Kidney (tissue), 13 donors: ENCODE measurements at regions not wholly inside any gene's neighbourhood (a gene's known extent, or its start where the extent isn't known, plus 50 kb on each side); places are given as distances from the start of the nearest gene placed in this dataset.

Experiments
- DNase-seq, 5 donors: peaks; one replicate each; pipeline ENCODE4 v3.0.0-alpha.2; 2013 to 2020
- FAIRE-seq: peaks from 2 replicates; lab custom pipeline; 2012; peaks lifted over from hg19 to GRCh38; lab: Jason Lieb, UNC
- H3K27ac ChIP-seq, 2 donors: one replicate each; pipeline ENCODE4 v1.7.0; 2013; ENCODE audit warnings: low read depth in 2 of 2, low read length in 2 of 2, inconsistent platforms in 1 of 2
- H3K27me3 ChIP-seq: one replicate; pipeline ENCODE4 v1.7.1; 2013; ENCODE audit warnings: low read length, inconsistent platforms; ENCODE audit not compliant: control insufficient read depth, insufficient read depth
- H3K36me3 ChIP-seq, 3 donors: one replicate each; pipeline versions ENCODE4 v1.7.0 to v1.7.1; 2013; ENCODE audit warnings: low read length in 3 of 3, control low read depth in 1 of 3, inconsistent platforms in 1 of 3; ENCODE audit not compliant: insufficient read depth in 3 of 3, control insufficient read depth in 2 of 3
- H3K4me1 ChIP-seq, 3 donors: one replicate each; pipeline versions ENCODE4 v1.7.0 to v1.7.1; 2013; ENCODE audit warnings: low read length in 3 of 3, inconsistent platforms in 1 of 3, low read depth in 1 of 3; ENCODE audit not compliant: control insufficient read depth in 2 of 3, insufficient read depth in 2 of 3
- H3K4me3 ChIP-seq, 3 donors: one replicate each; pipeline versions ENCODE4 v1.7.0 to v1.8.1; 2013; ENCODE audit warnings: low read length in 3 of 3, control low read depth in 1 of 3, inconsistent platforms in 1 of 3
- H3K9ac ChIP-seq, 3 donors: one replicate each; pipeline versions ENCODE4 v1.7.0 to v1.7.1; 2013; ENCODE audit warnings: low read length in 3 of 3, control low read depth in 1 of 3, inconsistent platforms in 1 of 3
- H3K9me3 ChIP-seq, 3 donors: one replicate each; pipeline versions ENCODE4 v1.7.0 to v1.7.1; 2013; ENCODE audit warnings: low read length in 3 of 3, control low read depth in 1 of 3, inconsistent platforms in 1 of 3; ENCODE audit not compliant: control insufficient read depth in 2 of 3, insufficient read depth in 1 of 3
- CTCF ChIP-seq: IDR thresholded peaks from 3 replicates; pipeline ENCODE4 v1.5.1; 2012; ENCODE audit warnings: mild to moderate bottlenecking, moderate library complexity, borderline replicate concordance; ENCODE audit not compliant: insufficient read depth; ENCODE audit errors: extremely low read depth
- intact Hi-C: fragments of 100-400 bp; cut with DNase I; formaldehyde crosslinking; loops from one replicate; pipeline ENCODE4 v1.11.1; 2022
- donor health status: control.
- donor health status: control.
- donor health status: control.
- donor health status: control.
- donor health status: control.
- donor health status: DM: yes; HTN: yes; CAD: no.
- donor health status: Normal renal cell carcinoma (clear cell type).

GRCh38 chr2:181810823-181811695 lies 80.5 kb upstream of the ITPRID2 start:
- H3K4me1 ChIP-seq, result peaks cover 0 to 4% (median 4%) of the 10 kb centered on the region in 3 donors
- peak in 2 of 5 donors; percentile 30 to 56 for DNase-seq
- no peak for TF ChIP-seq CTCF

DNA sequence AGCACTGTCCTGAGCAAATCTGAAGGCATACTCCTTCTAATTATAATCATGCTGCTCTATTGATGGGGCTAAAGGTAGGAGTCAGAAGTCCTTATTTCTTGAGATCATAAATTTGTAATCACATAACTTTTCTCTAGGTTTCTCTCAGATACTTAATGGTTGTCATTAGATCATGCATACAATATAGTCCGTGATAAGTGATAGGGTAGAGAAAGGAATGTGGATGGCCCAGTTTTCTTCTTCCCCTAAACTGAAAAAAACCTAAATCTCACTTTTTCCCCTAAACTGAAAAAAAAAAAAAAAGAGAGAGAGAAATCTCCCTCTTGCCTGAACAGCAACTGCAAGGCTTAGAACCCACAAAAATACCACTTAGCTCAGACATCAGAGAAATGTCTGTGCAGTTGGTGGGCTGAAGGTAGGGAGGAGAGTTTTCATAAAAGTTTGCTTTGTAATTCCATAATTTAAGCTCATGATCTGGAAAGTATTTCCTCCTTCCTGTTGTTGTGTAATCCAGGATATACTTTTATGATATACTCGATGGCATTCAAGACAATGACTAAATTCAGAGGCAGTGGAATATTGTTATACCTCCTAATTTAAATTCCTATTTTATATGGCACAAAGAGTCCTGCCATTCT lies 79.3 kb upstream of the ITPRID2 start:
- Histone ChIP-seq H3K4me1 (peaks cover 0 to 4% (median 3%) of the 10 kb centered on the region in 3 donors), H3K9me3 (no peaks in the 10 kb centered on the region), H3K27ac (no peak overlapping the region), H3K4me3 (no peak overlapping the region), H3K36me3 (no peaks in the 10 kb centered on the region), H3K27me3 (no peaks in the 10 kb centered on the region), H3K9ac (no peak overlapping the region)
- intact Hi-C loops, result no loop called here
- FAIRE-seq (no peak), DNase-seq (no peak)
- no peak for TF ChIP-seq CTCF

More at GRCh38 chr2:181810823-181811695, 80.5 kb upstream of the ITPRID2 start:
- intact Hi-C loops, result no loop called here
- Histone ChIP-seq H3K27ac (peak overlapping the region in 1 of 2 donors; percentile 59), H3K4me3 (peak overlapping the region in 2 of 3 donors; percentile 7 to 13), H3K27me3 (no peaks in the 10 kb centered on the region), H3K9ac (peak overlapping the region in 1 of 3 donors; percentile 63), H3K36me3 (no peaks in the 10 kb centered on the region), H3K9me3 (no peaks in the 10 kb centered on the region)
- FAIRE-seq, result no peak

- peaks cover 0 to 4% (median 0%) of the 10 kb centered on the region in 3 donors for H3K4me1 ChIP-seq
- DNase-seq (peak in 1 of 5 donors; percentile 82), FAIRE-seq (no peak)
- no peak overlapping the region for H3K4me3 ChIP-seq
- H3K9ac ChIP-seq, result no peak overlapping the region
- no peak overlapping the region for H3K27ac ChIP-seq
- no peak for TF ChIP-seq CTCF
- intact Hi-C loops, result no loop called here
- H3K36me3 ChIP-seq, result no peaks in the 10 kb centered on the region
- H3K27me3 ChIP-seq, result no peaks in the 10 kb centered on the region
- no peaks in the 10 kb centered on the region for H3K9me3 ChIP-seq
These were observed 77.5 kb upstream of the ITPRID2 start for GRCh38 chr2:181814057-181814491.
